HG03060 (cell line): ENCODE measurements at regions not wholly inside any gene's neighbourhood (a gene's known extent, or its start where the extent isn't known, plus 50 kb on each side); places are given as distances from the start of the nearest gene placed in this dataset.
"Not testable (repeated sequence)": the region's sequence is repeated elsewhere in the genome, so short reads cannot be mapped to it uniquely, and the experiment has no call there.

Experiments
- ATAC-seq: cut with Tn5 transposase; IDR thresholded peaks from one replicate; pipeline ENCODE4 v1.9.1; 2021; ENCODE audit warnings: low read depth, moderate number of reproducible peaks; ENCODE audit not compliant: unreplicated experiment

DNA sequence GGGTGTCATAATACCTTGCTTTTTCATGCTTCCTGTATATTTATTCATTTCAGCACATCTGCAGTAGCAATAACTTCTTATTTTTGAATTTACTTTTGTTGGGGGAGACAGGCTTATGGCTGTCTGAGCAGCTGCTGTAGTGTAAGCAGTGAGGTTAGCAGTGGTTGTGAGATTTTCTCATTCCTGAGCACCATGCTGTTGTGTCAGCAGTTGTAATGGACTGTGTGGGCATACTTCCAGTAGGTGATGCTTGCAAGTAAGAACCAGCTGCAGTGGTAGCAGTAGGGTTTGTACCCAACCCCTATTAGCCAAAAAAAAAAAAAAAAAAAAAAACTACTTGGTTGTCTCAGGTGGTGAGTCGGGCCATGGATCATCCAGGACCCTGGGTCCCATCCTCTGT is 311.6 kb downstream of the NUF2 start:
- ATAC-seq = no peak

GRCh38 chr1:163645676-163646075 is 323.9 kb downstream of the NUF2 start:
- not testable (repeated sequence) for ATAC-seq

- ATAC-seq = no peak
Measured at GRCh38 chr1:163650624-163651023, 328.9 kb downstream of the NUF2 start.

- ATAC-seq = no peak
Measured at GRCh38 chr1:163652441-163652840, 330.7 kb downstream of the NUF2 start.

- no peak for ATAC-seq
Measured at GRCh38 chr1:163655565-163655964, 333.8 kb downstream of the NUF2 start.

DNA sequence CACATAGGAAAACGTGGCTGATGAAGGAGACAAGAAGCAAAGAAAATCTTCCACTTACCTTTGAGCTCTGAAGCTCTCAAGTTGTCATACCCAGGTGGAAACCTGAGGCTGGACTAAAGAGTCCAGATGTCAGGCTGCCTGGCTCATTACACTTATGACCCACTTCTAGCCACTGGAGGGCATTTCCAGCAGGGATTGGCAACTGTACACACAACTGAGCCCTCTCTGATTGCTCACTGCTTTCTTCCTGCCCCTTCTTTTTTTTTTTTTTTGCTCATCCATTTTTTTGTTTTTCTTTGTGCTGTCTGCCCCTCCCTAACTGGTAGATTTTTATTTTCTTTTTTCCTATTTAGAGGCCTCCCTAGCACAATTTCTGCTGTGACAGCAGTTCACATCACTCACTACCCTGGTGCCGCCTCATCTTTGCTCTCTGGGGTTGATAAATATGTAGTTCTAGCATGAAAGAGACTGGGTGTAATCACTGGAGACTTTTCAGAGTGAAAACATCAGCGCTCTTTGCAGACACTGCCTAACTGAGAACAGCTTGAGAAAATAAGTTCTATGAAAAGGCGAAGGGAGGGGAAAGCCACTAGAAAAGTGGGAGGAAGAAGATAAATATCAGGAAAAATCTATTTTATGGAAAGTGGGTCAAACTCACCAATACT is 334.5 kb downstream of the NUF2 start:
- no peak for ATAC-seq

DNA sequence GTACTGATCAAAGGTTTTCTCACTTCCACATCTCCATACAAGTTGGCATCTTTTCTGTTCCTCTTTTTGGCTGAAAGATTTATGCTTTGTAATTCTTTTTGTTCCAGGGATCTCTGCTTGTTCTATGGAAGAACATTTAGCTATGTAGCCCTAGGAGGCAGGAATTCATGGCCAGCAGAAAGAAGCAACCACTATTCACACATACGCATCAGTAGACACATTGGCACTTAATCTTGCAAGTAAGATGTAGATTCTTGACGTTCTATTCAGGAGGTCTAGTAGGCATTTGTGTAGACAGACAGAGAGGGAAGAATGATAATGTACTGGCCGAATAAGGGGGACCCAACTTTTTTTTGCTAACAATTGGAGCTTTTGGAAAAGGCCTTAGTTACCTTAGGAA is 336.0 kb downstream of the NUF2 start:
- ATAC-seq = no peak

- no peak for ATAC-seq
Measured at GRCh38 chr1:163661391-163661790, 339.6 kb downstream of the NUF2 start.

DNA sequence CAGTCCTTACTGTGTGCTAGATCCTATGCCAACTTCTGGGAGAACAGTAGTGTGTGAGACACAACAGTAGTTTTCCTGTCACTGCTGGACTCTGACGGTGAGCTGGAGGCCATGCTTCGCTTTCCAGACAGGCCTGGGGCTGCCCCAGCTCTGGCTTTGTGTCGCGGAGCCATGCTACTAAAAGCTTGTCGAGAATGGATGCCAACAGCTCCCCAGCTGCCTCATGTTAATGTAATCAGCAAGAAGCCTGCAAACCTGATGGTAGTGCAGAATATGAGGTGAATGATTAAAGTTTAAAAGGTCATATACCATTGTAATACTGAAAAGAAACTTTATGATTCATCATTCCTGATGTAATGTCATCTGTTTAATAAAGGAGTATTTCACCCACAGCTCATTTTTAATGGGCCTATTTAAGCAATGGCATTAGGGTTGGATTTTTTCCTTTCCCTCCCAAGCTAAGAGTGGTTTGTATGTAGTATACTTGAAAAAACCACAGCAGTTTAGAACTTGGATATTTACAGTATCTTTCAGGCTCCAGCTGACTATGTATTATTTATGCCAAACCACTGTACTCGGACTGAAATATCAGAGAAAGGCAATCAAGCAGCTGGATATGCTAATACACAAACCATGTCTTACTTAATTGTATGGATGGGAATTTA is 343.0 kb downstream of the NUF2 start:
- no peak for ATAC-seq

GRCh38 chr1:163668472-163668871 is 346.7 kb downstream of the NUF2 start:
- ATAC-seq = no peak

GRCh38 chr1:163670989-163671757 is 349.4 kb downstream of the NUF2 start:
- ATAC-seq = no peak

GRCh38 chr1:163672976-163673758 is 351.4 kb downstream of the NUF2 start:
- no peak for ATAC-seq

DNA sequence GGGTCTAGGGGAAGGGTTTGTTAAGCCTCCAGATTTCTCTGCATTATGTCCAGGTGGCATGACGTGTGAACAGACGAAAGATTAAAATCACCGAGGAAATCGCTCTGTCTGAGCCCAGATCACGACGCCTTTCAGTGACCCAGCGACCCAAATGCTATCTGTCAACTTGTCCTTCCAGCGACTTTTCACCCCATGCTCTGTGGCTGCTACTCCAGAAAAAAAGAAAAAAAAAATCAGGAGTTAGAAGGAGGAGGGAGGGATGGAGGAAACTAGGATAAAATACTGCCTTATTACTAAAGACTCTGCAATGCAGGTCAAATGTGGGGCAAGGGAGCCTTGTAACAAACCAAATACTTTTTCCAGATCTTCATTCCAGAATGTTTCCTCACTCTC is 352.0 kb downstream of the NUF2 start:
- no peak for ATAC-seq

DNA sequence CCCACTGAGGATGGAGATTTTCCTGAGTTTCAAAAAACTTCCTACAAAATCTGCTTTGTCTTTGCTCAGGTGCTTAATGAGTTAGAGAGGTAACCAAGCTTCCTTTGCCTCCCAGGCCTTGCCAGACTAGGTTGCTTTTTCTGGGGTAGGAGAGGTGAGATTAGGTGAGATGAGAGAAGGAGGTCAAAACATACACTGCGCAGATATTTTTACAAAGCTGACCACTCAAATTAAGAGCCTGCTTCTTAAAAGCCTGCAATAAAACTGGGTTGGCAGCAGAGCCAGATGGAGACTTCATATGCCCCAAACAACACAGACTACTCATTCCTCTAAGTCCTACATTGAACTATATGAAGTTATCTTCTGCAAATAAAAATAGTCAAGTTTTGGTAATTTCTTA is 352.5 kb downstream of the NUF2 start:
- no peak for ATAC-seq

DNA sequence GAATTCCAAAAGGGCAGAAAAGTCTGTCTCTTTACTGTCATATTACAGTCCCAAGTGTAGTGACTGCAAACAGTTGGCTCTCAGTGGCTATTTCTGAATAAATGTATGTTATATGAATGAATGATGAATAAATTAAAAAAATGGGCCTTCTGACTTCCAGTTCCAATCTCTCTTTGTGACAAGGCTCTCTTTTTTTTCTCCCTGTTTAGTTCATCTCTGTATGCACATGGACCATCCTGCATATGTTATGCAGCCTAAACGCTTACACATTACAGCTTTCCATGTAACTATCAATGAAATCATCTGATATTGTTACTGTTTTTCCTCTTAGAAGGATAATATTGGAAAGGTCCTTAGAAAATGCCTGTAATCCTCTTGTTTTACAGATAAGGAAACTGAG is 363.0 kb downstream of the NUF2 start:
- no peak for ATAC-seq

DNA sequence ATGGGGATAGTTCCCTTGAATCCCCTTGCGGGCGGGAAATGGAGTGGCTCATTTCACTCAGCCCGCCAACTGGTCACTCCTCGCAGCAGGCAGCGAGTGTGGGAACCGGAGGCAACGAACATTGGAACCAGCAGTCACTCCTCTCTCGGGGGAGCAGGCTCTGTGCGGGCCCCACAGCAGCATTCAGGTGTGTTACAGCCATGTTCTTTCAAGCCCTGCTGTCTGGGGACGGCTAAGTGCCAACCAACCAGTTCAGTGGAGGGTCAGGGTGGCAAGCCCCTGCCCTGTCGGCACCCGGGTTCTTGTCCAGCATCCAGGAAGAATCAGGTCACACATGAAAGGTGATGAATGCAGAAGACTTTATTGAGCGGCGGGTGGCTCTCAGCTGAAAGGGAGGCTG is 370.5 kb downstream of the NUF2 start:
- no peak for ATAC-seq

GRCh38 chr1:163697137-163697536 is 375.4 kb downstream of the NUF2 start:
- ATAC-seq = peak; percentile 84

GRCh38 chr1:163701783-163702374 is 380.1 kb downstream of the NUF2 start:
- no peak for ATAC-seq

DNA sequence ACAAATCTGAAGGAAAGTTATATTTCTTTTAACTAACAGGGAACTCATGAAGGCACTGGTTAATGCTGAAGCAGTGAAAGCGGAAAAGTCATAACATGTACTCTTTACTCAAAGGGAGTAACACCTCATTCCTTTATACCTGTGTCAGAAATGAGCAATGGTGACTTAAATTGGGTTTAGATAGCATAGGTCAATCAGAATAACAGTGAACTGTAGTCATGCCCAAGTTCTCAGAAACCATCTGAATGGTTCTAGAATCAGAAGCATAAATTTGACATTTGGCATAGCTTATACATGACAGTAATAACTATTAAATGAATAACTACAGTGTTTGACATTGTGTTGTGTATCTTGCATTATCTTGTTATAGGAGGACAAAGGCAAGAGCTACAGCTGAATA is 382.0 kb downstream of the NUF2 start:
- no peak for ATAC-seq

DNA sequence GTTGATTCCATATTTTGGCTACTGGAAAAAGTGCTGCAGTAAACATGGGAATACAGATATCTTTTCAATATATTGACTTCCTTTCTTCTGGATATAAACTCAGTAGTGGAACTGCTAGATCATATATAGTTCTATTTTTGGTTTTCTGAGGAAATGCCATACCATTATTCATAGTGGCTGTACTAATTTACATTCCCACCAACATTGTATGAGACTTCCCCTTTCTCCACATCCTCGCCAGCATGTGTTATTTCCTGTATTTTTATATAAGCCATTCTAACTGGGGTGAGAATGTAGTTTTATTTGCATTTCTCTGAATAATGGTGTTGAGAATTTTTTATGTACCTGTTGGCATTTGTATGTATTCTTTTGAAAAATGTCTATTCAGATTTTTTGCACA is 385.2 kb downstream of the NUF2 start:
- no peak for ATAC-seq

DNA sequence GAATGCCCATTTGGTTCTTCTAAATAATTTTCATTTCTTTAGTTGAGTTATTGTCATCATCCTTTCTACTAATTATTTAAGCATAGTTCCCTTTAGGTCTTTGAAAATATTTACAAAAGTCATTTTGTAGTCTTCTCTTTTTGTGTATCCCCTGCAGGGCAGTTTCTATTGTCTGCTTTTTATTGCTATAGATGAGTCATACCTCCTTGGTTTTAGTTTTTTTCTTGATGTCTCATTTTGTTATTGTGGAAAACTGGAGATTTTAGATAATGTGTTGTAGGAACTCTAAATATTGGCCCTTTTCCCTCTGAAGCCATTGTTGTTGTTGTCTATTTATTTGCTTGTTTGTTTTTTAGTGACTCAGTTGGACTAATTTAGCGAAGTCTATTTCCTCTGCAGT is 387.9 kb downstream of the NUF2 start:
- no peak for ATAC-seq
